DMS114 treated with DMSO at 0.1 percent for 48 hours (cell line): ENCODE measurements at regions not wholly inside any gene's neighbourhood (a gene's known extent, or its start where the extent isn't known, plus 50 kb on each side); places are given as distances from the start of the nearest gene placed in this dataset.

Experiments
- DNase-seq: peaks from one replicate; lab custom pipeline; 2025; ENCODE audit not compliant: unreplicated experiment; lab: John Stamatoyannopoulos, UW

DNA sequence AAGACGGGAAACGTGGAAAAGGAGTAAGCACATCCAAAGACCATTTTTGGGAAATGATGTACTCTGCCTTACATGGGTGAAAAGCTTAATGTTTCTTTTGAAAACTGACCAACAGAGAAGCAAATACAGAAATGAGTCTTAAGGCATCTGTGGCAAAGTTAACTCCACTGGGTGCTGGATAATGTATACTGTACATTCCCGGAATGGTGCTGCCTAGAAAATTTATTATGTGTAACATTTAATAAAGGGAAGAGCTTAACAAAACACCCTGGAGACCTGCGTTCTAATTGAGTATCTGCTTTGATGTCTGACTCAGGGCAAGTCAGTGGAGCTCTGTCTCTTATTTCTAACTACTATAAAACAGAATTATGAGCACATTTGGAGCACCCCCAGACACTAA, 230.2 kb downstream of the MID1 start:
- no peak for DNase-seq

DNA sequence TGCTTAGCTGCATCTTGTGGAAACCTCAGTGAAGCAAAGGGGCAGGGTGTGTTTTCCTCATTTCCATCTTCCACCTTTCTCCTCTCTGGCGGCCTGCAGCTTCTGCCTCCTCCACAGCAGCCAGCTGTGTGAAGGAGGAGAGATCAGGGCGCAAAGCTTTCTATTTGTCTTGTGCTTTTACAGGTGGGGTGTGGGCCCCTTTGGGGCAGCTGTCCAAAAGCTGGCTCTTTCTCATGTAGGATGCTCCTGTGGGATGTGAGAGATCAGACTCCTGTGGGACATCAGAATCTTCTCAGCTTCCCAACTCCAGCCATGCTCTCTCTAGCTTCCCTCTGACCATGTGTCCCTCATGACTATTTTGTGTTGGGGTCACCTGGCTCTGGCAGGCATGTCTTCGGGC, 227.1 kb downstream of the MID1 start:
- no peak for DNase-seq

DNA sequence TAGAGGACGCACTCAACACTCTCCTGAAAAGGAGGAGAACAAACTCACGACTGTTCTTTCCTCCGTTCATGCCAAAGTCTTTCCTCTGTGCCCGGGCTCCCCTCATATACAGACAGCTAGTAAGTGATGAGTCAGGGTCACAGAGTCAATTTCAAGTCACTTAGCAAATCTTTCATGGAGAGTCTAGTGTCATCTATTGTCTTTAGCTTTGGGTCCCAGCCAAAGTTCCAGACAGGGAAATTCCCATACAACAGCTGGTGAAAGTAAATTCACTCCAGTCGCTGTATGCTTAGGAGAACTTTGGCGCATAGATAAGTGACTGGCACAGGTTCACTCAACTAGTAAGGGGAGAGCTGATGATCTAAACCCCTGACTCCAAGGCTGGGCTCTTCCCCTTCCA, 226.5 kb downstream of the MID1 start:
- DNase-seq = no peak

DNA sequence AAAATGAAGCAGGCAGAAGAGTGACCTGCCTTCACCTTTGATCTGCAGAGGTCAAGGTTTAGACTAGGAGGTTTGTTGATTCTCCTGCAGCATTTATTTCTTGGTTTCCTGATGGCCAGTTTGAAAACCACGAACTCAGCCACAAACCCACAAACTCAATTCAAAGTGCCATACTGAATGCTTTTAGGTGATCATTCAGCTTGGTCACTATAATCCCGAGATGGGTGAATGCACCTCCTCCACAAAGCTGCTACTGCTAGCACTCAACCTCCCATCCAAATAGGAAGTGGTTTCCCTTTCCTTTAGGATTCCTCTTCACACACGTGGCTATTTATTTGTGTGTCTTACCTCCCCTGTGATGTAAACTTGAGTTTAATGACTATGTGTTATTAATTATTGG, 225.2 kb downstream of the MID1 start:
- no peak for DNase-seq
